Renal cortical epithelial cell (primary cell): ENCODE measurements at regions not wholly inside any gene's neighbourhood (a gene's known extent, or its start where the extent isn't known, plus 50 kb on each side); places are given as distances from the start of the nearest gene placed in this dataset.

Experiments used
- DNase-seq: peaks from one replicate; pipeline ENCODE4 v3.0.0-alpha.2; 2011; ENCODE audit warnings: low read depth

- peak; percentile 93 for DNase-seq
Observed at GRCh38 chr14:88983755-88984154, 159.3 kb downstream of the TTC8 start.

- DNase-seq: no peak
Observed at GRCh38 chr14:88985654-88986053, 161.2 kb downstream of the TTC8 start.

- peak; percentile 61 for DNase-seq
Observed at GRCh38 chr14:88986146-88986841, 161.8 kb downstream of the TTC8 start.

GRCh38 chr14:88986908-88987307 is 162.5 kb downstream of the TTC8 start:
- DNase-seq: peak; percentile 25

- DNase-seq: peak; percentile 72
Observed at GRCh38 chr14:88987516-88987915, 163.1 kb downstream of the TTC8 start.

- DNase-seq: no peak
Observed at GRCh38 chr14:88989911-88990310, 165.5 kb downstream of the TTC8 start.

- DNase-seq: no peak
Observed at GRCh38 chr14:88990856-88991255, 166.4 kb downstream of the TTC8 start.

GRCh38 chr14:88992011-88992410 is 167.6 kb downstream of the TTC8 start:
- no peak for DNase-seq

GRCh38 chr14:88993946-88994345 is 169.5 kb downstream of the TTC8 start:
- peak; percentile 69 for DNase-seq

- DNase-seq: peak; percentile 99
Observed at GRCh38 chr14:88995437-88996198, 171.2 kb downstream of the TTC8 start.

GRCh38 chr14:88998027-88998426 is 173.6 kb downstream of the TTC8 start:
- no peak for DNase-seq

- no peak for DNase-seq
Observed at GRCh38 chr14:88999137-88999536, 174.7 kb downstream of the TTC8 start.

GRCh38 chr14:89000007-89000942 is 175.8 kb downstream of the TTC8 start:
- DNase-seq: peak; percentile 97

GRCh38 chr14:89004166-89004565 is 179.7 kb downstream of the TTC8 start:
- DNase-seq: peak; percentile 40

- no peak for DNase-seq
Observed at GRCh38 chr14:89007906-89008305, 183.5 kb downstream of the TTC8 start.

- no peak for DNase-seq
Observed at GRCh38 chr14:89011355-89012281, 187.2 kb downstream of the TTC8 start.

GRCh38 chr14:89012282-89013097 is 188.0 kb downstream of the TTC8 start:
- peak; percentile 83 for DNase-seq

- DNase-seq: peak; percentile 64
Observed at GRCh38 chr14:89013098-89013504, 188.7 kb downstream of the TTC8 start.

- no peak for DNase-seq
Observed at GRCh38 chr14:89013698-89014568, 189.5 kb downstream of the TTC8 start.
